ENCODE measurements at regions not wholly inside any gene's neighbourhood (a gene's known extent, or its start where the extent isn't known, plus 50 kb on each side); places are given as distances from the start of the nearest gene placed in this dataset.

DNA sequence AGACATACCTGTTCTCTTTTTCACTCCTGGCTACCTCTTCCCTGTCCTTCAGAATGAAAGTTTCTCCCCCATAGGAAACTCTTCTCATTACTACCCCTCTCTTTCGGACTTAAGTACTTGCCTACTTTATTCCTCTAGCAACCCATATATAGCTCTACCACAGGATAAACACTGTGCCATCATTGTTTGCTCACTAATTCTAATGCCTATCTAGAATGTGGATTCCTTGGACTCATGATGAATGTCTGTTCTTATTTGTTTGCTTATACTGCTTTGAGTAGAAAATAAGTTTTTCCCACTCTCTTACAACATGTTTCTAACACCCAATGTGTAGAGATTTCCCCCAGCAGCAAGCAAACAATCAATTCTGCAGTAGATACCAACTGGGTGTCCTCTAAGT is 1094.9 kb downstream of the SLC6A15 start:
- Histone ChIP-seq H3K9ac (ENCODE audit: low read depth in 1 of 2, low read length in 2 of 2) (no peak overlapping the region), H3K27me3 (ENCODE audit: control insufficient read depth in 4 of 4, insufficient read depth in 4 of 4, low read length in 3 of 4) (no peaks in the 10 kb centered on the region), H3K36me3 (ENCODE audit: control insufficient read depth in 4 of 4, insufficient read depth in 3 of 4, low read depth in 1 of 4, low read length in 3 of 4) (no peaks in the 10 kb centered on the region), H3K9me3 (ENCODE audit: control insufficient read depth in 4 of 4, low read length in 3 of 4) (no peaks in the 10 kb centered on the region), H3K27ac (ENCODE audit: low read depth in 1 of 2, low read length in 2 of 2) (no peak overlapping the region), H3K4me3 (ENCODE audit: low read depth in 1 of 3, low read length in 3 of 3) (no peak overlapping the region), H3K4me1 (ENCODE audit: control insufficient read depth in 4 of 4, insufficient read depth in 4 of 4, low read length in 3 of 4) (no peaks in the 10 kb centered on the region)
- 91% methylated on average over 1 of the region's 1 CpG for WGBS
- no peak for DNase-seq (ENCODE audit: low spot score)
- TF ChIP-seq EGR1 (IDR thresholded peaks at IDR 0.05; ENCODE audit: low read depth in 2 of 2) (no peak), FOXA2 (IDR thresholded peaks at IDR 0.05) (no peak), REST (IDR thresholded peaks at IDR 0.05) (no peak), TAF1 (conservative IDR thresholded peaks at IDR 0.05) (no peak), ATF3 (IDR thresholded peaks at IDR 0.05) (no peak), MAX (IDR thresholded peaks at IDR 0.05) (no peak), RAD21 (IDR thresholded peaks at IDR 0.05) (no peak), FOXA1 (IDR thresholded peaks at IDR 0.05) (no peak), YY1 (IDR thresholded peaks at IDR 0.05) (no peak), JUND (IDR thresholded peaks at IDR 0.05) (no peak), HNF4A (conservative IDR thresholded peaks at IDR 0.05) (no peak), SP1 (IDR thresholded peaks at IDR 0.05) (no peak), NR2F2 (IDR thresholded peaks at IDR 0.05) (no peak)
- TF ChIP-seq, protein P1, sequence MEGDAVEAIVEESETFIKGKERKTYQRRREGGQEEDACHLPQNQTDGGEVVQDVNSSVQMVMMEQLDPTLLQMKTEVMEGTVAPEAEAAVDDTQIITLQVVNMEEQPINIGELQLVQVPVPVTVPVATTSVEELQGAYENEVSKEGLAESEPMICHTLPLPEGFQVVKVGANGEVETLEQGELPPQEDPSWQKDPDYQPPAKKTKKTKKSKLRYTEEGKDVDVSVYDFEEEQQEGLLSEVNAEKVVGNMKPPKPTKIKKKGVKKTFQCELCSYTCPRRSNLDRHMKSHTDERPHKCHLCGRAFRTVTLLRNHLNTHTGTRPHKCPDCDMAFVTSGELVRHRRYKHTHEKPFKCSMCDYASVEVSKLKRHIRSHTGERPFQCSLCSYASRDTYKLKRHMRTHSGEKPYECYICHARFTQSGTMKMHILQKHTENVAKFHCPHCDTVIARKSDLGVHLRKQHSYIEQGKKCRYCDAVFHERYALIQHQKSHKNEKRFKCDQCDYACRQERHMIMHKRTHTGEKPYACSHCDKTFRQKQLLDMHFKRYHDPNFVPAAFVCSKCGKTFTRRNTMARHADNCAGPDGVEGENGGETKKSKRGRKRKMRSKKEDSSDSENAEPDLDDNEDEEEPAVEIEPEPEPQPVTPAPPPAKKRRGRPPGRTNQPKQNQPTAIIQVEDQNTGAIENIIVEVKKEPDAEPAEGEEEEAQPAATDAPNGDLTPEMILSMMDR (IDR thresholded peaks at IDR 0.05; ENCODE audit: low read depth, low read length, missing input control), result no peak

DNA sequence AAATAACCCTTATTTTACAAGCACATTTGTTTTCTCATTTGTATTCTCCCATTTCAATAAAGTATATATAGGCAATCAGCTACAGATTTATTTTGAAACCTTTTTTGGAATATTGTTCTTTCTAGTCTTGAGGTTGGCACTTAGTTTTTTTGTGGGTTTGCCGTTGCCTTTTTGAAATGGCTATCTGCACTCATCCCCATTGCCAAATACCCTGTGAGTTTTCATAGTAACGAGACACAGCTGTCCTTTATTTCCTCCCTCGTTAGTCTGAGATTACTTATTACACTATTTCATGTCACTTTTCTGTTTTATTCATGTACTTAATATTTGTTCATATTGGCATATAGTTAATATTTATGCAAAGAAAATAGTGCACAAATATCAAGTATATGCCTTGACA is 1104.0 kb downstream of the SLC6A15 start:
- H3K36me3 ChIP-seq (ENCODE audit: control insufficient read depth in 4 of 4, insufficient read depth in 3 of 4, low read depth in 1 of 4, low read length in 3 of 4), result no peaks in the 10 kb centered on the region
- DNase-seq (ENCODE audit: low spot score), result no peak
- no peaks in the 10 kb centered on the region for H3K9me3 ChIP-seq (ENCODE audit: control insufficient read depth in 4 of 4, low read length in 3 of 4)
- WGBS, result 83% methylated on average over 3 of the region's 3 CpGs
- H3K9ac ChIP-seq (ENCODE audit: low read depth in 1 of 2, low read length in 2 of 2), result no peak overlapping the region
- no peak overlapping the region for H3K4me3 ChIP-seq (ENCODE audit: low read depth in 1 of 3, low read length in 3 of 3)
- no peak overlapping the region for H3K27ac ChIP-seq (ENCODE audit: low read depth in 1 of 2, low read length in 2 of 2)
- no peaks in the 10 kb centered on the region for H3K27me3 ChIP-seq (ENCODE audit: control insufficient read depth in 4 of 4, insufficient read depth in 4 of 4, low read length in 3 of 4)
- H3K4me1 ChIP-seq (ENCODE audit: control insufficient read depth in 4 of 4, insufficient read depth in 4 of 4, low read length in 3 of 4), result no peaks in the 10 kb centered on the region
- TF ChIP-seq MAX (IDR thresholded peaks at IDR 0.05) (no peak), REST (IDR thresholded peaks at IDR 0.05) (no peak)
- TF ChIP-seq, protein P2, sequence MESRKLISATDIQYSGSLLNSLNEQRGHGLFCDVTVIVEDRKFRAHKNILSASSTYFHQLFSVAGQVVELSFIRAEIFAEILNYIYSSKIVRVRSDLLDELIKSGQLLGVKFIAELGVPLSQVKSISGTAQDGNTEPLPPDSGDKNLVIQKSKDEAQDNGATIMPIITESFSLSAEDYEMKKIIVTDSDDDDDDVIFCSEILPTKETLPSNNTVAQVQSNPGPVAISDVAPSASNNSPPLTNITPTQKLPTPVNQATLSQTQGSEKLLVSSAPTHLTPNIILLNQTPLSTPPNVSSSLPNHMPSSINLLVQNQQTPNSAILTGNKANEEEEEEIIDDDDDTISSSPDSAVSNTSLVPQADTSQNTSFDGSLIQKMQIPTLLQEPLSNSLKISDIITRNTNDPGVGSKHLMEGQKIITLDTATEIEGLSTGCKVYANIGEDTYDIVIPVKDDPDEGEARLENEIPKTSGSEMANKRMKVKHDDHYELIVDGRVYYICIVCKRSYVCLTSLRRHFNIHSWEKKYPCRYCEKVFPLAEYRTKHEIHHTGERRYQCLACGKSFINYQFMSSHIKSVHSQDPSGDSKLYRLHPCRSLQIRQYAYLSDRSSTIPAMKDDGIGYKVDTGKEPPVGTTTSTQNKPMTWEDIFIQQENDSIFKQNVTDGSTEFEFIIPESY (IDR thresholded peaks at IDR 0.05), result no peak
- TF ChIP-seq, protein P1 (IDR thresholded peaks at IDR 0.05; ENCODE audit: low read depth, low read length, missing input control), result no peak
